K562 (cell line): ENCODE measurements at regions not wholly inside any gene's neighbourhood (a gene's known extent, or its start where the extent isn't known, plus 50 kb on each side); places are given as distances from the start of the nearest gene placed in this dataset.

Source experiments
- ATAC-seq: fragments of 200-7000 bp; cut with Tn5 transposase; 3 replicates; pipeline ENCODE4 v1.9.1; 2020; ENCODE audit warnings: moderate library complexity
- BruUV-seq: library from RNA; stranded (reverse); fragments of 400-500 nt; replicated peaks from 2 replicates; lab custom pipeline; 2021; lab: Mats Ljungman, UMichigan
- CTCF ChIA-PET: fragments of 300-600 bp; formaldehyde crosslinking; extraction: SDS; loops from one replicate; lab custom pipeline; 2021; ENCODE audit warnings: low intra/inter-chr PET ratio; lab: Yijun Ruan, JAX
- POLR2A ChIA-PET: fragments of 300-600, 350-650 bp; sonication (Branson Sonifier 250); formaldehyde crosslinking; extraction: SDS; loops from one replicate; lab custom pipeline; 2021; ENCODE audit warnings: antibody characterized with exemption, inconsistent platforms; lab: Yijun Ruan, JAX
- DNase-seq, 4 experiments: peaks; one replicate each; pipeline versions ENCODE4 v3.0.0 to v3.0.0-alpha.2; 2011 to 2018; ENCODE audit warnings: low spot score in 3 of 4, mixed read lengths in 3 of 4; ENCODE audit errors: extremely low read depth in 1 of 4
- FAIRE-seq: peaks from 2 replicates; lab custom pipeline; 2011; peaks lifted over from hg19 to GRCh38; lab: Jason Lieb, UNC
- H2AFZ ChIP-seq: 2 replicates; pipeline ENCODE4 v1.6.0; 2011; ENCODE audit warnings: low read depth, low read length, control low read depth, inconsistent platforms
- H3K27ac ChIP-seq: fragments of 200-600 bp; 3 replicates; pipeline ENCODE4 v1.8.0; 2011; ENCODE audit warnings: low read depth, mild to moderate bottlenecking, control low read depth, inconsistent platforms, low read length, moderate library complexity, mixed read lengths; ENCODE audit errors: extremely low read depth
- H3K27me3 ChIP-seq, 2 experiments: fragments of 300-600 bp in 1 of 2; 2 replicates in 1 of 2; 3 replicates in 1 of 2; pipeline versions ENCODE4 v1.6.0 to v1.8.0; 2011; ENCODE audit warnings: inconsistent platforms in 2 of 2, low read length in 2 of 2, mild to moderate bottlenecking in 1 of 2, mixed read lengths in 1 of 2, moderate library complexity in 1 of 2; ENCODE audit not compliant: control insufficient read depth in 2 of 2, insufficient read depth in 2 of 2
- H3K36me3 ChIP-seq: fragments of 300-600 bp; 3 replicates; pipeline ENCODE4 v1.8.0; 2011; ENCODE audit warnings: mild to moderate bottlenecking, low read length, inconsistent platforms; ENCODE audit not compliant: control insufficient read depth, insufficient read depth
- H3K4me1 ChIP-seq, 2 experiments: fragments of 200-600 bp in 1 of 2; replicated peaks in 1 of 2; 2 replicates in 1 of 2; 3 replicates in 1 of 2; pipeline versions ENCODE4 v1.5.1 to v1.8.0; 2011; ENCODE audit warnings: inconsistent platforms in 2 of 2, low read length in 2 of 2, mild to moderate bottlenecking in 1 of 2, mixed read lengths in 1 of 2, moderate library complexity in 1 of 2; ENCODE audit not compliant: control insufficient read depth in 2 of 2, insufficient read depth in 2 of 2
- H3K4me2 ChIP-seq: 2 replicates; pipeline ENCODE4 v1.6.1; 2011; ENCODE audit warnings: low read length, control low read depth, inconsistent platforms, mixed read lengths; ENCODE audit not compliant: insufficient read depth
- H3K4me3 ChIP-seq: fragments of 200-600 bp; sonication (generic), shearing (Covaris generic); 2 replicates; pipeline ENCODE4 v1.5.1; 2016; ENCODE audit warnings: control low read depth, inconsistent platforms
- H3K79me2 ChIP-seq: fragments of 200-600 bp; 3 replicates; pipeline ENCODE4 v1.8.0; 2011; ENCODE audit warnings: low read length, inconsistent platforms; ENCODE audit not compliant: control insufficient read depth, insufficient read depth
- H3K9ac ChIP-seq, 2 experiments: 2 replicates each; pipeline versions ENCODE4 v1.6.0 to v1.6.1; 2011; ENCODE audit warnings: low read depth in 2 of 2, low read length in 2 of 2, control low read depth in 1 of 2, inconsistent platforms in 1 of 2, mild to moderate bottlenecking in 1 of 2, mixed read lengths in 1 of 2; ENCODE audit not compliant: insufficient read depth in 1 of 2
- H3K9me1 ChIP-seq: one replicate; pipeline ENCODE4 v1.6.0; 2011; ENCODE audit warnings: inconsistent platforms, mild to moderate bottlenecking, low read length, moderate library complexity; ENCODE audit not compliant: control insufficient read depth, insufficient read depth
- H3K9me3 ChIP-seq: replicated peaks from 2 replicates; pipeline ENCODE4 v1.5.1; 2011; ENCODE audit warnings: low read depth, low read length, inconsistent platforms; ENCODE audit not compliant: control insufficient read depth, insufficient read depth
- H4K20me1 ChIP-seq: replicated peaks from 2 replicates; pipeline ENCODE4 v1.6.1; 2011; ENCODE audit warnings: low read length, inconsistent platforms, mixed read lengths; ENCODE audit not compliant: control insufficient read depth, insufficient read depth
- CBFA2T2 ChIP-seq: fragments of 450-650 bp; conservative IDR thresholded peaks from 2 replicates; pipeline ENCODE4 v1.6.1; 2017; ENCODE audit warnings: mild to moderate bottlenecking
- CCAR2 ChIP-seq: fragments of 200-400 bp; formaldehyde crosslinking; IDR thresholded peaks from 2 replicates; pipeline ENCODE4 v1.6.1; 2017; ENCODE audit warnings: mild to moderate bottlenecking, low read depth, low read length
- HDAC2 ChIP-seq: fragments of 450-650 bp; IDR thresholded peaks from 2 replicates; pipeline ENCODE4 v1.6.1; 2016; ENCODE audit warnings: mild to moderate bottlenecking
- MEIS2 ChIP-seq: fragments of 450-650 bp; IDR thresholded peaks from 2 replicates; pipeline ENCODE4 v1.6.1; 2014; ENCODE audit warnings: mild to moderate bottlenecking; ENCODE audit not compliant: partially characterized antibody
- MTF1 ChIP-seq: fragments of 250-450 bp; sonication (Bioruptor Pico); IDR thresholded peaks from 2 replicates; pipeline ENCODE4 v1.9.0; 2021; ENCODE audit warnings: moderate library complexity, mild to moderate bottlenecking, inconsistent platforms, borderline replicate concordance
- PBX2 ChIP-seq, 2 experiments: IDR thresholded peaks in 1 of 2; conservative IDR thresholded peaks in 1 of 2; 2 replicates each; pipeline ENCODE4 v1.6.1; 2016; ENCODE audit warnings: low read depth in 2 of 2, mild to moderate bottlenecking in 1 of 2, missing compliant biosample characterization in 1 of 2, missing genetic modification characterization in 1 of 2, moderate library complexity in 1 of 2
- POLR2A ChIP-seq: fragments of 450-650 bp; conservative IDR thresholded peaks from 2 replicates; pipeline ENCODE4 v1.6.1; 2016
- SOX6 ChIP-seq: fragments of 450-650 bp; IDR thresholded peaks from 2 replicates; pipeline ENCODE4 v1.6.1; 2014; ENCODE audit warnings: mild to moderate bottlenecking
- SP1 ChIP-seq: sonication (generic); formaldehyde crosslinking; IDR thresholded peaks from 2 replicates; pipeline ENCODE4 v1.8.1; 2022; ENCODE audit warnings: mild to moderate bottlenecking, missing genetic modification reagents
- TEAD4 ChIP-seq, 2 experiments: sonication (generic) in 1 of 2; formaldehyde crosslinking in 1 of 2; IDR thresholded peaks; 2 replicates each; pipeline versions ENCODE4 v1.6.1 to v1.8.0; 2012 to 2022; ENCODE audit warnings: borderline replicate concordance in 1 of 2, inconsistent platforms in 1 of 2, low read length in 1 of 2, mild to moderate bottlenecking in 1 of 2, missing genetic modification reagents in 1 of 2
- TGIF2 ChIP-seq: sonication (generic); formaldehyde crosslinking; IDR thresholded peaks from 2 replicates; pipeline ENCODE4 v1.8.1; 2022; ENCODE audit warnings: mild to moderate bottlenecking, missing genetic modification reagents, moderate library complexity
- ZBTB8A ChIP-seq: fragments of 450-650 bp; IDR thresholded peaks from 2 replicates; pipeline ENCODE4 v1.6.1; 2018; ENCODE audit warnings: mild to moderate bottlenecking, moderate library complexity; ENCODE audit not compliant: partially characterized antibody
- ZNF184 ChIP-seq: sonication (generic); formaldehyde crosslinking; IDR thresholded peaks from 2 replicates; pipeline ENCODE4 v1.5.0; 2020; ENCODE audit warnings: missing genetic modification reagents
- WGBS: fragments of 100-300 bp; shearing (Covaris generic); methylation state at CpG from one replicate; pipeline ENCODE4 v1.1.6; 2016; ENCODE audit warnings: low coverage, mixed read lengths; ENCODE audit not compliant: insufficient coverage; ENCODE audit errors: missing lambda C conversion rate; 5-methylcytosine and 5-hydroxymethylcytosine counted together
- in situ Hi-C: fragments of 300-500 bp; cut with MboI; formaldehyde crosslinking; loops from 4 replicates; pipeline ENCODE4 v1.15.0; 2018; ENCODE audit warnings: inconsistent platforms, mixed read lengths
- intact Hi-C: fragments of 100-400 bp; cut with micrococcal nuclease; formaldehyde crosslinking; loops from 2 replicates; pipeline ENCODE4 v1.14.2; 2022
- TF ChIP-seq, protein P1 (sequence below), 2 experiments: fragments of 250-450 bp in 1 of 2; fragments of 450-650 bp in 1 of 2; sonication (Bioruptor Pico) in 1 of 2; IDR thresholded peaks; 2 replicates each; pipeline versions ENCODE4 v1.6.1 to v1.8.0; 2016 to 2021; ENCODE audit warnings: mild to moderate bottlenecking in 2 of 2, moderate library complexity in 2 of 2, missing compliant biosample characterization in 1 of 2, missing genetic modification characterization in 1 of 2
- TF ChIP-seq, protein P2 (sequence below): fragments of 450-650 bp; IDR thresholded peaks from 2 replicates; pipeline ENCODE4 v1.6.1; 2016
- TF ChIP-seq, protein P3 (sequence below): fragments of 250-450 bp; sonication (Bioruptor Pico); IDR thresholded peaks from 2 replicates; pipeline ENCODE4 v1.8.0; 2022; ENCODE audit warnings: moderate library complexity, mild to moderate bottlenecking, inconsistent platforms

DNA sequence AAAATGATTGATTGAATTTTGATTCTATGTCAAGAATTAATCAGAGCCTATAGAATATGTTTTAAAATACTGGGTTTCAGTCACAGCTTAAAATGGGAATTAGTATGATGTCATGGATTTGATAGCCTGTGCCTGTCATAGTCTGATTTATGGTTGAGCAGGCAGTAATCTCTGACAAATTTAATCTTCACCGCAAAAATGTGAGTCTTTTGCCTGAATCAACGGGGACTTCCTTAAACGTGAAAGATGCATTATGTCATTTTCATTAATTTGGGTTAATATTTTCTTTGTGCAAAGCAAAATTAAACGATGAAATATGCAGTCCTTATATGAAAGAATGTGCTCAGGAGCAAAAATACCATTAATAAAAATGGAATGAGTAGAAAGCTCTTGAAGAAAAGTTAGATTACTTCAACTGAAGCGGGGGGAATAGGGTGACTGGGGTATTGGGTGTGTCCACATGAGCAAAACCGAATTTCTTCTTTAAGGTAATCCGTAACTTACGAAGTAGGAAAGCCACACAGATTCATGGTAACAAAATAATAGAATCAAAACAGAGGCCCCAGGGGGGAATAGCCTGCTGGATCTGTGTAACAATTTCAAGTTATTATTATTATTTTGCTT is 339.6 kb upstream of the NOX3 start:
- no TSS peak for BruUV-seq
- DNase-seq (no peak), ATAC-seq (no peak), FAIRE-seq (no peak)
- no peak overlapping the region for H2AFZ ChIP-seq
- WGBS = 1% methylated on average over 8 of the region's 8 CpGs
- H3K27ac ChIP-seq = no peak overlapping the region
- intact Hi-C loops (no loop called here), in situ Hi-C loops (no loop called here)
- H3K4me1 ChIP-seq = no peaks in the 10 kb centered on the region
- no peaks in the 10 kb centered on the region for H3K79me2 ChIP-seq
- no peak overlapping the region for H3K9ac ChIP-seq
- H3K4me3 ChIP-seq = no peak overlapping the region
- CTCF ChIA-PET = no interaction called here
- H3K36me3 ChIP-seq = no peaks in the 10 kb centered on the region
- H3K27me3 ChIP-seq = no peaks in the 10 kb centered on the region
- no peaks in the 10 kb centered on the region for H4K20me1 ChIP-seq
- POLR2A ChIA-PET = no interaction called here
- no peaks in the 10 kb centered on the region for H3K9me3 ChIP-seq
- H3K4me2 ChIP-seq = no peak overlapping the region
- no peaks in the 10 kb centered on the region for H3K9me1 ChIP-seq
- TF ChIP-seq CCAR2 = no peak
- no peak for TF ChIP-seq POLR2A
- no peak for TF ChIP-seq TGIF2 (CRISPR knock-in tag)
- TF ChIP-seq, protein P1, sequence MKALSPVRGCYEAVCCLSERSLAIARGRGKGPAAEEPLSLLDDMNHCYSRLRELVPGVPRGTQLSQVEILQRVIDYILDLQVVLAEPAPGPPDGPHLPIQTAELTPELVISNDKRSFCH (CRISPR knock-in tag; IDR thresholded peaks at IDR 0.05) = no peak
- TF ChIP-seq, protein P1 (tag; IDR thresholded peaks at IDR 0.05) = no peak
- TF ChIP-seq SOX6 = no peak
- TF ChIP-seq, protein P2, sequence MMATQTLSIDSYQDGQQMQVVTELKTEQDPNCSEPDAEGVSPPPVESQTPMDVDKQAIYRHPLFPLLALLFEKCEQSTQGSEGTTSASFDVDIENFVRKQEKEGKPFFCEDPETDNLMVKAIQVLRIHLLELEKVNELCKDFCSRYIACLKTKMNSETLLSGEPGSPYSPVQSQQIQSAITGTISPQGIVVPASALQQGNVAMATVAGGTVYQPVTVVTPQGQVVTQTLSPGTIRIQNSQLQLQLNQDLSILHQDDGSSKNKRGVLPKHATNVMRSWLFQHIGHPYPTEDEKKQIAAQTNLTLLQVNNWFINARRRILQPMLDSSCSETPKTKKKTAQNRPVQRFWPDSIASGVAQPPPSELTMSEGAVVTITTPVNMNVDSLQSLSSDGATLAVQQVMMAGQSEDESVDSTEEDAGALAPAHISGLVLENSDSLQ = peak; percentile 78
- TF ChIP-seq ZBTB8A = no peak
- TF ChIP-seq MEIS2 = peak; percentile 83
- no peak for TF ChIP-seq MTF1
- TF ChIP-seq ZNF184 (CRISPR knock-in tag) = no peak
- TF ChIP-seq, protein P3, sequence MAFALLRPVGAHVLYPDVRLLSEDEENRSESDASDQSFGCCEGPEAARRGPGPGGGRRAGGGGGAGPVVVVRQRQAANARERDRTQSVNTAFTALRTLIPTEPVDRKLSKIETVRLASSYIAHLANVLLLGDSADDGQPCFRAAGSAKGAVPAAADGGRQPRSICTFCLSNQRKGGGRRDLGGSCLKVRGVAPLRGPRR (CRISPR knock-in tag) = no peak
- TF ChIP-seq PBX2 (CRISPR knock-in tag; IDR thresholded peaks at IDR 0.05; ENCODE audit: low read depth) = no peak
- 0 out of 2 replicates have a peak, but pooled peaks have one; percentile 30 for TF ChIP-seq PBX2 (tag; conservative IDR thresholded peaks at IDR 0.05; ENCODE audit: low read depth)
- no peak for TF ChIP-seq HDAC2
- 0 out of 2 replicates have a peak, but pooled peaks have one; percentile 17 for TF ChIP-seq TEAD4 (IDR thresholded peaks at IDR 0.05; ENCODE audit: low read length)
- no peak for TF ChIP-seq TEAD4 (CRISPR knock-in tag; IDR thresholded peaks at IDR 0.05; ENCODE audit: borderline replicate concordance)
- no peak for TF ChIP-seq CBFA2T2
- TF ChIP-seq SP1 (CRISPR knock-in tag) = no peak
